ENCODE measurements at regions not wholly inside any gene's neighbourhood (a gene's known extent, or its start where the extent isn't known, plus 50 kb on each side); places are given as distances from the start of the nearest gene placed in this dataset.

DNA sequence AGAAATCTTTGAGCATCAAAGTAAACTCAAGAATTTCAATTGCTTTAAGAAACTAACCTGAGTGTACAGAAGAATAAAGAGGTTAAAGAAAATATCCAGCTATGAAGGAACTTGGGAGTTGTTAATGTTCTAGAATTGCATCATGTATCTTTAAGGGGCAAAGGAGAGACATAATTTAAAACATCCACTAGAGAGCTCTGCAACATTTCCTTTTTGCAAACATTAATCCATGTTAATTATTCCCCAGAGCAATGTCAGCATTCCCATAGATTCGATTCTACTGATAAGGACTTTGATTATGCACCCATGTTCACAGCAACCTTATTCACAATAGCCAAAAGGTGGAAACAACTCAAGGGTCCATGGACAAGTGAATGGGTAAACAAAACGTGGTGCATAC, 80.2 kb upstream of the SORBS2 start:
- no peak for TF ChIP-seq ZNF138 (CRISPR knock-in tag; conservative IDR thresholded peaks at IDR 0.05)
- TF ChIP-seq, protein P1, sequence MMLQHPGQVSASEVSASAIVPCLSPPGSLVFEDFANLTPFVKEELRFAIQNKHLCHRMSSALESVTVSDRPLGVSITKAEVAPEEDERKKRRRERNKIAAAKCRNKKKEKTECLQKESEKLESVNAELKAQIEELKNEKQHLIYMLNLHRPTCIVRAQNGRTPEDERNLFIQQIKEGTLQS (CRISPR knock-in tag; conservative IDR thresholded peaks at IDR 0.05) = no peak
- TF ChIP-seq, protein P2, sequence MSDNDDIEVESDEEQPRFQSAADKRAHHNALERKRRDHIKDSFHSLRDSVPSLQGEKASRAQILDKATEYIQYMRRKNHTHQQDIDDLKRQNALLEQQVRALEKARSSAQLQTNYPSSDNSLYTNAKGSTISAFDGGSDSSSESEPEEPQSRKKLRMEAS (CRISPR knock-in tag; IDR thresholded peaks at IDR 0.05) = no peak
- TF ChIP-seq, protein P3, sequence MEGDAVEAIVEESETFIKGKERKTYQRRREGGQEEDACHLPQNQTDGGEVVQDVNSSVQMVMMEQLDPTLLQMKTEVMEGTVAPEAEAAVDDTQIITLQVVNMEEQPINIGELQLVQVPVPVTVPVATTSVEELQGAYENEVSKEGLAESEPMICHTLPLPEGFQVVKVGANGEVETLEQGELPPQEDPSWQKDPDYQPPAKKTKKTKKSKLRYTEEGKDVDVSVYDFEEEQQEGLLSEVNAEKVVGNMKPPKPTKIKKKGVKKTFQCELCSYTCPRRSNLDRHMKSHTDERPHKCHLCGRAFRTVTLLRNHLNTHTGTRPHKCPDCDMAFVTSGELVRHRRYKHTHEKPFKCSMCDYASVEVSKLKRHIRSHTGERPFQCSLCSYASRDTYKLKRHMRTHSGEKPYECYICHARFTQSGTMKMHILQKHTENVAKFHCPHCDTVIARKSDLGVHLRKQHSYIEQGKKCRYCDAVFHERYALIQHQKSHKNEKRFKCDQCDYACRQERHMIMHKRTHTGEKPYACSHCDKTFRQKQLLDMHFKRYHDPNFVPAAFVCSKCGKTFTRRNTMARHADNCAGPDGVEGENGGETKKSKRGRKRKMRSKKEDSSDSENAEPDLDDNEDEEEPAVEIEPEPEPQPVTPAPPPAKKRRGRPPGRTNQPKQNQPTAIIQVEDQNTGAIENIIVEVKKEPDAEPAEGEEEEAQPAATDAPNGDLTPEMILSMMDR (IDR thresholded peaks at IDR 0.05) = no peak
- TF ChIP-seq, protein P4, sequence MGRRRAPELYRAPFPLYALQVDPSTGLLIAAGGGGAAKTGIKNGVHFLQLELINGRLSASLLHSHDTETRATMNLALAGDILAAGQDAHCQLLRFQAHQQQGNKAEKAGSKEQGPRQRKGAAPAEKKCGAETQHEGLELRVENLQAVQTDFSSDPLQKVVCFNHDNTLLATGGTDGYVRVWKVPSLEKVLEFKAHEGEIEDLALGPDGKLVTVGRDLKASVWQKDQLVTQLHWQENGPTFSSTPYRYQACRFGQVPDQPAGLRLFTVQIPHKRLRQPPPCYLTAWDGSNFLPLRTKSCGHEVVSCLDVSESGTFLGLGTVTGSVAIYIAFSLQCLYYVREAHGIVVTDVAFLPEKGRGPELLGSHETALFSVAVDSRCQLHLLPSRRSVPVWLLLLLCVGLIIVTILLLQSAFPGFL (CRISPR knock-in tag; IDR thresholded peaks at IDR 0.05; ENCODE audit: borderline replicate concordance) = no peak
- no peak for TF ChIP-seq NFE2L1 (CRISPR knock-in tag; IDR thresholded peaks at IDR 0.05)
- TF ChIP-seq SP1 (CRISPR knock-in tag; conservative IDR thresholded peaks at IDR 0.05) = no peak
- no peak for TF ChIP-seq TP53 (CRISPR knock-in tag; IDR thresholded peaks at IDR 0.05)
